AG10803 (cell line): ENCODE measurements at regions not wholly inside any gene's neighbourhood (a gene's known extent, or its start where the extent isn't known, plus 50 kb on each side); places are given as distances from the start of the nearest gene placed in this dataset.

Experiments
- DNase-seq: peaks from one replicate; pipeline ENCODE4 v3.0.0; 2010; ENCODE audit warnings: low read depth
- H3K4me3 ChIP-seq: 2 replicates; pipeline ENCODE4 v1.5.1; 2011; ENCODE audit warnings: mild to moderate bottlenecking, low read length, control low read depth
- CTCF ChIP-seq: conservative IDR thresholded peaks from 2 replicates; pipeline ENCODE4 v1.5.1; 2011; ENCODE audit warnings: mild to moderate bottlenecking, low read length, control low read depth, inconsistent platforms

GRCh38 chr1:169024255-169024654 lies 82.2 kb upstream of the ATP1B1 start:
- no peak for DNase-seq
- TF ChIP-seq CTCF, result no peak
- H3K4me3 ChIP-seq, result no peak overlapping the region

- no peak for DNase-seq
Observed at GRCh38 chr1:169024800-169025271, 81.7 kb upstream of the ATP1B1 start.

GRCh38 chr1:169025412-169025811 lies 81.1 kb upstream of the ATP1B1 start:
- no peak overlapping the region for H3K4me3 ChIP-seq
- TF ChIP-seq CTCF, result no peak
- no peak for DNase-seq

More at GRCh38 chr1:169024800-169025271, 81.7 kb upstream of the ATP1B1 start:
- no peak overlapping the region for H3K4me3 ChIP-seq
- no peak for TF ChIP-seq CTCF

GRCh38 chr1:169027607-169028320 lies 78.7 kb upstream of the ATP1B1 start:
- TF ChIP-seq CTCF, result no peak
- H3K4me3 ChIP-seq, result no peak overlapping the region
- no peak for DNase-seq

GRCh38 chr1:169031566-169032224 lies 74.8 kb upstream of the ATP1B1 start:
- TF ChIP-seq CTCF, result no peak
- DNase-seq, result no peak
- no peak overlapping the region for H3K4me3 ChIP-seq

DNA sequence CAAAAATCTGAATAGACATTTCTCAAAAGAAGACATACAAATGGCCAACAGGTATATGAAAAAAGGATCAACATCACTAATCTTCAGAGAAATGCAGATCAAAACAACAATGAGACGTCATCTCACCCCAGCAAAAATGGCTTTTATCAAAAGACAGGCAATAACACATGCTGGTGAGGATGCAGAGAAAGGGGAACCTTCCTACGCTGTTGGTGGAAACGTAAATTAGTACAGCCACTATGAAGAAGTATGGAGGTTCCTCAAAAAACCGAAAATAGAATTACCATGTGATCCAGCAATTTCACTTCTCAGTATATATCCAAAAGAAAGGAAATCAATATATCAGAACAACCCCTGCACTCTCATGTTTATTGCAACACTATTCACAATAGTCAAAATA lies 65.1 kb upstream of the ATP1B1 start:
- no peak for TF ChIP-seq CTCF
- DNase-seq, result no peak
- H3K4me3 ChIP-seq, result no peak overlapping the region

DNA sequence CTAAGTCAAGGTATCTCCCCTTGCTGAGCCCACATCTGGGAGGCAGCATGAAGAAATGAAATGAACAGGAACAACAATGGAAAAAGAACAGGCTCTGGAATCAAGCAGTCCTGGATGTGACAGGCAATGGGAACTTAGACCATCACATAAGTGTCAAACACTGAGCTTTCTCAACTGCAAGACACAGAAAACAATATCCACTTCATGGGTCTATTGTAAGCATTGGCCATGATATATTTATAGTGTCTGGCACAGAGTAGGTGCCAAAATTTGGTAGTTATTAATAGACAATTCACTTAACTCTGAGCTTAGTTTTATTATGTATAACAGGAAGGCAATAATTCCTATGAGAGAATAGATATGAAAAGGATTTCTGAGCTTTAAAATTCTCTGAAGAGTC lies 64.1 kb upstream of the ATP1B1 start:
- DNase-seq, result no peak
- no peak for TF ChIP-seq CTCF
- no peak overlapping the region for H3K4me3 ChIP-seq
